ENCODE measurements at regions not wholly inside any gene's neighbourhood (a gene's known extent, or its start where the extent isn't known, plus 50 kb on each side); places are given as distances from the start of the nearest gene placed in this dataset.

- TF ChIP-seq, protein P1, sequence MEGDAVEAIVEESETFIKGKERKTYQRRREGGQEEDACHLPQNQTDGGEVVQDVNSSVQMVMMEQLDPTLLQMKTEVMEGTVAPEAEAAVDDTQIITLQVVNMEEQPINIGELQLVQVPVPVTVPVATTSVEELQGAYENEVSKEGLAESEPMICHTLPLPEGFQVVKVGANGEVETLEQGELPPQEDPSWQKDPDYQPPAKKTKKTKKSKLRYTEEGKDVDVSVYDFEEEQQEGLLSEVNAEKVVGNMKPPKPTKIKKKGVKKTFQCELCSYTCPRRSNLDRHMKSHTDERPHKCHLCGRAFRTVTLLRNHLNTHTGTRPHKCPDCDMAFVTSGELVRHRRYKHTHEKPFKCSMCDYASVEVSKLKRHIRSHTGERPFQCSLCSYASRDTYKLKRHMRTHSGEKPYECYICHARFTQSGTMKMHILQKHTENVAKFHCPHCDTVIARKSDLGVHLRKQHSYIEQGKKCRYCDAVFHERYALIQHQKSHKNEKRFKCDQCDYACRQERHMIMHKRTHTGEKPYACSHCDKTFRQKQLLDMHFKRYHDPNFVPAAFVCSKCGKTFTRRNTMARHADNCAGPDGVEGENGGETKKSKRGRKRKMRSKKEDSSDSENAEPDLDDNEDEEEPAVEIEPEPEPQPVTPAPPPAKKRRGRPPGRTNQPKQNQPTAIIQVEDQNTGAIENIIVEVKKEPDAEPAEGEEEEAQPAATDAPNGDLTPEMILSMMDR (IDR thresholded peaks at IDR 0.05; ENCODE audit: insufficient read depth, low read depth, low read length) = no peak
- no peak for TF ChIP-seq EZH2 (IDR thresholded peaks at IDR 0.05; ENCODE audit: insufficient read depth, low read length)
Observed at GRCh38 chr7:82559193-82559805, 115.7 kb upstream of the CACNA2D1 start.
